Ovary (tissue), 3 donors: ENCODE measurements at regions not wholly inside any gene's neighbourhood (a gene's known extent, or its start where the extent isn't known, plus 50 kb on each side); places are given as distances from the start of the nearest gene placed in this dataset.

Experiments used
- CTCF ChIP-seq, 3 donors: fragments of 450-650 bp in 2 of 3; fragments of 200-600 bp in 1 of 3; IDR thresholded peaks; one replicate each; pipeline versions ENCODE4 v1.5.1 to v1.8.0; 2016 to 2022; ENCODE audit warnings: antibody characterized with exemption in 3 of 3, mild to moderate bottlenecking in 1 of 3
- EP300 ChIP-seq: sonication (generic); formaldehyde crosslinking; IDR thresholded peaks from one replicate; pipeline ENCODE4 v1.6.1; 2017; ENCODE audit warnings: antibody characterized with exemption
- POLR2A ChIP-seq: fragments of 450-650 bp; IDR thresholded peaks from one replicate; pipeline ENCODE4 v1.6.1; 2017; ENCODE audit warnings: antibody characterized with exemption, mild to moderate bottlenecking, moderate library complexity
- donor health status: DM: no; HTN: no; CAD: no.

- TF ChIP-seq CTCF (IDR thresholded peaks at IDR 0.05) = no peak
- TF ChIP-seq POLR2A = no peak
- TF ChIP-seq EP300 = no peak
Observed at GRCh38 chr15:93860701-93861100, 370.7 kb upstream of the MCTP2 start.
